GM23338 (cell line): ENCODE measurements at regions not wholly inside any gene's neighbourhood (a gene's known extent, or its start where the extent isn't known, plus 50 kb on each side); places are given as distances from the start of the nearest gene placed in this dataset.

Experiments used
- ATAC-seq: fragments of 200-7000 bp; cut with Tn5 transposase; 3 replicates; pipeline ENCODE4 v1.9.1; 2020
- DNase-seq: peaks from one replicate; pipeline ENCODE4 v3.0.0-alpha.2; 2015; ENCODE audit warnings: low spot score
- H2AFZ ChIP-seq: fragments of 200-600 bp; sonication (generic); 2 replicates; pipeline ENCODE4 v1.8.0; 2016; ENCODE audit warnings: antibody characterized with exemption, mild to moderate bottlenecking, moderate library complexity
- H3F3A ChIP-seq: fragments of 200-600 bp; sonication (generic); replicated peaks from 2 replicates; pipeline ENCODE4 v1.8.0; 2017; ENCODE audit warnings: antibody characterized with exemption, mixed run types, low read depth
- H3K27ac ChIP-seq: fragments of 200-600 bp; sonication (generic); 2 replicates; pipeline ENCODE4 v1.6.1; 2016; ENCODE audit warnings: low read depth
- H3K27me3 ChIP-seq: fragments of 200-600 bp; sonication (generic); 2 replicates; pipeline ENCODE4 v1.8.0; 2016; ENCODE audit warnings: mild to moderate bottlenecking, mixed run types, moderate library complexity; ENCODE audit not compliant: insufficient read depth
- H3K36me3 ChIP-seq: fragments of 200-600 bp; sonication (generic); 2 replicates; pipeline ENCODE4 v1.8.0; 2016; ENCODE audit warnings: mild to moderate bottlenecking; ENCODE audit not compliant: insufficient read depth
- H3K4me1 ChIP-seq: fragments of 200-600 bp; sonication (generic); 2 replicates; pipeline ENCODE4 v1.8.0; 2016; ENCODE audit warnings: mild to moderate bottlenecking, moderate library complexity; ENCODE audit not compliant: insufficient read depth
- H3K4me2 ChIP-seq: fragments of 200-600 bp; sonication (generic); 2 replicates; pipeline ENCODE4 v1.7.1; 2017; ENCODE audit warnings: mixed run types
- H3K4me3 ChIP-seq: fragments of 200-600 bp; sonication (generic); 2 replicates; pipeline ENCODE4 v1.6.1; 2016; ENCODE audit warnings: mixed run types
- H3K79me2 ChIP-seq: fragments of 200-600 bp; sonication (generic); replicated peaks from 2 replicates; pipeline ENCODE4 v1.8.0; 2017; ENCODE audit warnings: mild to moderate bottlenecking; ENCODE audit not compliant: insufficient read depth
- H3K9me2 ChIP-seq: fragments of 200-600 bp; sonication (generic); 2 replicates; pipeline ENCODE4 v1.8.0; 2017; ENCODE audit not compliant: insufficient read depth
- H4K20me1 ChIP-seq: fragments of 200-600 bp; sonication (generic); replicated peaks from 2 replicates; pipeline ENCODE4 v1.8.0; 2017; ENCODE audit warnings: mild to moderate bottlenecking; ENCODE audit not compliant: insufficient read depth
- H3K27ac Mint-ChIP-seq: 2 replicates; pipeline ENCODE4 v1.8.0; 2020; ENCODE audit warnings: inconsistent platforms, mild to moderate bottlenecking, moderate library complexity, mixed read lengths
- H3K27me3 Mint-ChIP-seq: 3 replicates; pipeline ENCODE4 v1.8.0; 2022; ENCODE audit warnings: low read depth, mild to moderate bottlenecking, moderate library complexity, mixed read lengths, inconsistent platforms; ENCODE audit not compliant: insufficient read depth, poor library complexity
- H3K36me3 Mint-ChIP-seq: 3 replicates; pipeline ENCODE4 v1.8.0; 2021; ENCODE audit warnings: low read depth, mild to moderate bottlenecking, inconsistent platforms, moderate library complexity, mixed read lengths
- H3K4me1 Mint-ChIP-seq: 3 replicates; pipeline ENCODE4 v1.8.0; 2020; ENCODE audit warnings: mild to moderate bottlenecking, inconsistent platforms, mixed read lengths
- H3K4me3 Mint-ChIP-seq: 3 replicates; pipeline ENCODE4 v1.8.0; 2021; ENCODE audit warnings: moderate library complexity, mild to moderate bottlenecking, inconsistent platforms, mixed read lengths
- H3K9me3 Mint-ChIP-seq: 3 replicates; pipeline ENCODE4 v1.8.0; 2020; ENCODE audit warnings: moderate library complexity, mild to moderate bottlenecking, inconsistent platforms, mixed read lengths
- CREB1 ChIP-seq: fragments of 250-450 bp; sonication (Bioruptor Pico); IDR thresholded peaks from 2 replicates; pipeline ENCODE4 v1.5.0; 2020; ENCODE audit warnings: low read depth, mild to moderate bottlenecking, moderate library complexity
- CTCF ChIP-seq, 2 experiments: fragments of 200-600 bp in 1 of 2; sonication (generic) in 1 of 2; conservative IDR thresholded peaks; 2 replicates each; pipeline versions ENCODE4 v1.5.1 to v1.6.1; 2016 to 2017; ENCODE audit warnings: antibody characterized with exemption in 2 of 2, low read depth in 2 of 2, mild to moderate bottlenecking in 2 of 2, moderate library complexity in 1 of 2
- ETS1 ChIP-seq: IDR thresholded peaks from 2 replicates; pipeline ENCODE4 v1.6.1; 2016; ENCODE audit warnings: antibody characterized with exemption
- EZH2 ChIP-seq: fragments of 200-600 bp; sonication (generic); IDR thresholded peaks from one replicate; pipeline ENCODE4 v1.8.0; 2017; ENCODE audit warnings: antibody characterized with exemption, mild to moderate bottlenecking, low read depth; ENCODE audit not compliant: unreplicated experiment
- EZH2phosphoT487 ChIP-seq: fragments of 200-600 bp; sonication (generic); IDR thresholded peaks from one replicate; pipeline ENCODE4 v1.8.1; 2018; ENCODE audit warnings: antibody characterized with exemption; ENCODE audit not compliant: unreplicated experiment
- JUNB ChIP-seq: IDR thresholded peaks from one replicate; pipeline ENCODE4 v1.6.1; 2016; ENCODE audit warnings: antibody characterized with exemption; ENCODE audit not compliant: unreplicated experiment
- NANOG ChIP-seq: IDR thresholded peaks from 2 replicates; pipeline ENCODE4 v1.6.1; 2016; ENCODE audit warnings: antibody characterized with exemption, borderline replicate concordance
- POLR2AphosphoS5 ChIP-seq: IDR thresholded peaks from 2 replicates; pipeline ENCODE4 v1.6.1; 2016; ENCODE audit warnings: antibody characterized with exemption, low read depth
- STAT1 ChIP-seq: IDR thresholded peaks from one replicate; pipeline ENCODE4 v1.6.1; 2016; ENCODE audit warnings: antibody characterized with exemption; ENCODE audit not compliant: unreplicated experiment
- ZNF114 ChIP-seq: fragments of 250-450 bp; sonication (Bioruptor Pico); IDR thresholded peaks from 2 replicates; pipeline ENCODE4 v1.5.0; 2020; ENCODE audit warnings: mild to moderate bottlenecking, moderate library complexity
- ZNF331 ChIP-seq: fragments of 250-450 bp; sonication (Bioruptor Pico); IDR thresholded peaks from 2 replicates; pipeline ENCODE4 v1.5.0; 2020; ENCODE audit warnings: low read depth, mild to moderate bottlenecking, moderate library complexity
- ZNF462 ChIP-seq: fragments of 250-450 bp; sonication (Bioruptor Pico); IDR thresholded peaks from 2 replicates; pipeline ENCODE4 v1.5.0; 2020; ENCODE audit warnings: mild to moderate bottlenecking, moderate library complexity

GRCh38 chr4:25981749-25982148, 67.7 kb downstream of the SMIM20 start:
- Histone ChIP-seq H3K27ac (no peak overlapping the region), H3K27me3 (no peaks in the 10 kb centered on the region), H3K4me2 (no peak overlapping the region), H3K4me3 (no peak overlapping the region), H3K36me3 (no peaks in the 10 kb centered on the region), H4K20me1 (no peaks in the 10 kb centered on the region), H3K9me2 (no peaks in the 10 kb centered on the region), H3F3A (peaks cover 4% of the 10 kb centered on the region; the same call in 1 of the 2 replicates), H3K4me1 (no peaks in the 10 kb centered on the region; the same call in 1 of the 2 replicates), H2AFZ (no peak overlapping the region), H3K79me2 (no peaks in the 10 kb centered on the region)
- no peaks in the 10 kb centered on the region for H3K9me3 Mint-ChIP-seq
- H3K27ac Mint-ChIP-seq: no peak overlapping the region
- H3K4me1 Mint-ChIP-seq: peaks cover 18% of the 10 kb centered on the region
- ATAC-seq (no peak), DNase-seq (no peak)
- H3K36me3 Mint-ChIP-seq: no peaks in the 10 kb centered on the region
- peaks cover 13% of the 10 kb centered on the region for H3K27me3 Mint-ChIP-seq
- TF ChIP-seq ZNF462 (CRISPR knock-in tag): no peak
- TF ChIP-seq NANOG: no peak
- no peak for TF ChIP-seq JUNB
- no peak for TF ChIP-seq POLR2AphosphoS5
- no peak for TF ChIP-seq ETS1
- no peak overlapping the region for H3K4me3 Mint-ChIP-seq

GRCh38 chr4:25982962-25983361, 68.9 kb downstream of the SMIM20 start:
- Mint-ChIP-seq H3K27ac (no peak overlapping the region), H3K4me3 (no peak overlapping the region), H3K4me1 (peaks cover 9% of the 10 kb centered on the region), H3K27me3 (peaks cover 15% of the 10 kb centered on the region), H3K9me3 (no peaks in the 10 kb centered on the region), H3K36me3 (no peaks in the 10 kb centered on the region)
- no peak overlapping the region for H3K4me2 ChIP-seq
- H3K4me1 ChIP-seq: peaks cover 2% of the 10 kb centered on the region
- DNase-seq: no peak
- no peak overlapping the region for H3K27ac ChIP-seq
- H3K4me3 ChIP-seq: no peak overlapping the region
- H2AFZ ChIP-seq: peak overlapping the region; percentile 83
- H3K27me3 ChIP-seq: no peaks in the 10 kb centered on the region
- H3K36me3 ChIP-seq: no peaks in the 10 kb centered on the region
- H3K79me2 ChIP-seq: no peaks in the 10 kb centered on the region
- H4K20me1 ChIP-seq: no peaks in the 10 kb centered on the region
- ATAC-seq: no peak
- H3K9me2 ChIP-seq: no peaks in the 10 kb centered on the region
- H3F3A ChIP-seq: peaks cover 4% of the 10 kb centered on the region; the same call in 1 of the 2 replicates
- TF ChIP-seq ETS1: no peak
- TF ChIP-seq CREB1: no peak
- no peak for TF ChIP-seq EZH2phosphoT487
- no peak for TF ChIP-seq EZH2
- TF ChIP-seq POLR2AphosphoS5: no peak
- no peak for TF ChIP-seq CTCF (conservative IDR thresholded peaks at IDR 0.05; ENCODE audit: low read depth in 2 of 2)
- no peak for TF ChIP-seq ZNF331 (CRISPR knock-in tag)
- no peak for TF ChIP-seq STAT1
- TF ChIP-seq ZNF114 (CRISPR knock-in tag): no peak
- no peak for TF ChIP-seq JUNB
- TF ChIP-seq NANOG: no peak
